SK-N-SH (cell line): ENCODE measurements at regions not wholly inside any gene's neighbourhood (a gene's known extent, or its start where the extent isn't known, plus 50 kb on each side); places are given as distances from the start of the nearest gene placed in this dataset.

Experiments used
- CHD2 ChIP-seq: fragments of 150-350 bp; IDR thresholded peaks from 2 replicates; pipeline ENCODE4 v1.6.1; 2018; ENCODE audit warnings: low read length; ENCODE audit not compliant: partially characterized antibody
- ELF1 ChIP-seq: IDR thresholded peaks from 2 replicates; pipeline ENCODE4 v1.4.0; 2012
- EP300 ChIP-seq, 2 experiments: IDR thresholded peaks; 2 replicates each; pipeline versions ENCODE4 v1.4.0 to v1.6.1; 2012; ENCODE audit warnings: borderline replicate concordance in 1 of 2, low read depth in 1 of 2, low read length in 1 of 2
- POLR2AphosphoS5 ChIP-seq: IDR thresholded peaks from 2 replicates; pipeline ENCODE4 v1.6.1; 2012; ENCODE audit warnings: low read depth, low read length
- TF ChIP-seq, protein P1 (sequence below): IDR thresholded peaks from 2 replicates; pipeline ENCODE4 v1.4.0; 2012; ENCODE audit warnings: low read depth, borderline replicate concordance
- TF ChIP-seq, protein P2 (sequence below): IDR thresholded peaks from 2 replicates; pipeline ENCODE4 v1.6.1; 2012; ENCODE audit warnings: mild to moderate bottlenecking, low read depth, low read length, moderate library complexity
- TF ChIP-seq, protein P3 (sequence below): fragments of 200-600 bp; sonication (generic); IDR thresholded peaks from 2 replicates; pipeline ENCODE4 v1.6.1; 2017; ENCODE audit warnings: antibody characterized with exemption, mild to moderate bottlenecking, moderate library complexity

DNA sequence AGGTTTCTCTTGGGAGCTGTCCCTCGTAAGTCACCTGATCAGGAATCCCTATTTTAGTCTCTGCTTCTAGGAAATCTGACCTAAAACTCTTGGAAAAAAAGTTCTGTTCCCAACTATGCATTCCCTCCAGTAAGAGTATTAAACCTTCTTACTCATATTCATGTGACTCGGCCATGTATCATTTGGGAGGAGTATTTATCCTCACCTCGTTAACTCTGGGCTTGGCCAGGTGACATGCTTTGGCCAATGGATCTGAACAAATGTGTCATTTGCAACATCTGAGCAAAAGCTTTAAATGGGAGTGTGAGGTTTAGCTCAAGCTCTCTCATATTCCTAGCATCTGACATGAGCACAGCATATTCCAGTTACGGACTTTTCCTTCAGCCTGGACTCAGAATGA is 226.8 kb downstream of the NUAK1 start:
- TF ChIP-seq, protein P1, sequence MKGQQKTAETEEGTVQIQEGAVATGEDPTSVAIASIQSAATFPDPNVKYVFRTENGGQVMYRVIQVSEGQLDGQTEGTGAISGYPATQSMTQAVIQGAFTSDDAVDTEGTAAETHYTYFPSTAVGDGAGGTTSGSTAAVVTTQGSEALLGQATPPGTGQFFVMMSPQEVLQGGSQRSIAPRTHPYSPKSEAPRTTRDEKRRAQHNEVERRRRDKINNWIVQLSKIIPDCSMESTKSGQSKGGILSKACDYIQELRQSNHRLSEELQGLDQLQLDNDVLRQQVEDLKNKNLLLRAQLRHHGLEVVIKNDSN, result no peak
- TF ChIP-seq, protein P2, sequence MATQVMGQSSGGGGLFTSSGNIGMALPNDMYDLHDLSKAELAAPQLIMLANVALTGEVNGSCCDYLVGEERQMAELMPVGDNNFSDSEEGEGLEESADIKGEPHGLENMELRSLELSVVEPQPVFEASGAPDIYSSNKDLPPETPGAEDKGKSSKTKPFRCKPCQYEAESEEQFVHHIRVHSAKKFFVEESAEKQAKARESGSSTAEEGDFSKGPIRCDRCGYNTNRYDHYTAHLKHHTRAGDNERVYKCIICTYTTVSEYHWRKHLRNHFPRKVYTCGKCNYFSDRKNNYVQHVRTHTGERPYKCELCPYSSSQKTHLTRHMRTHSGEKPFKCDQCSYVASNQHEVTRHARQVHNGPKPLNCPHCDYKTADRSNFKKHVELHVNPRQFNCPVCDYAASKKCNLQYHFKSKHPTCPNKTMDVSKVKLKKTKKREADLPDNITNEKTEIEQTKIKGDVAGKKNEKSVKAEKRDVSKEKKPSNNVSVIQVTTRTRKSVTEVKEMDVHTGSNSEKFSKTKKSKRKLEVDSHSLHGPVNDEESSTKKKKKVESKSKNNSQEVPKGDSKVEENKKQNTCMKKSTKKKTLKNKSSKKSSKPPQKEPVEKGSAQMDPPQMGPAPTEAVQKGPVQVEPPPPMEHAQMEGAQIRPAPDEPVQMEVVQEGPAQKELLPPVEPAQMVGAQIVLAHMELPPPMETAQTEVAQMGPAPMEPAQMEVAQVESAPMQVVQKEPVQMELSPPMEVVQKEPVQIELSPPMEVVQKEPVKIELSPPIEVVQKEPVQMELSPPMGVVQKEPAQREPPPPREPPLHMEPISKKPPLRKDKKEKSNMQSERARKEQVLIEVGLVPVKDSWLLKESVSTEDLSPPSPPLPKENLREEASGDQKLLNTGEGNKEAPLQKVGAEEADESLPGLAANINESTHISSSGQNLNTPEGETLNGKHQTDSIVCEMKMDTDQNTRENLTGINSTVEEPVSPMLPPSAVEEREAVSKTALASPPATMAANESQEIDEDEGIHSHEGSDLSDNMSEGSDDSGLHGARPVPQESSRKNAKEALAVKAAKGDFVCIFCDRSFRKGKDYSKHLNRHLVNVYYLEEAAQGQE, result no peak
- TF ChIP-seq, protein P3, sequence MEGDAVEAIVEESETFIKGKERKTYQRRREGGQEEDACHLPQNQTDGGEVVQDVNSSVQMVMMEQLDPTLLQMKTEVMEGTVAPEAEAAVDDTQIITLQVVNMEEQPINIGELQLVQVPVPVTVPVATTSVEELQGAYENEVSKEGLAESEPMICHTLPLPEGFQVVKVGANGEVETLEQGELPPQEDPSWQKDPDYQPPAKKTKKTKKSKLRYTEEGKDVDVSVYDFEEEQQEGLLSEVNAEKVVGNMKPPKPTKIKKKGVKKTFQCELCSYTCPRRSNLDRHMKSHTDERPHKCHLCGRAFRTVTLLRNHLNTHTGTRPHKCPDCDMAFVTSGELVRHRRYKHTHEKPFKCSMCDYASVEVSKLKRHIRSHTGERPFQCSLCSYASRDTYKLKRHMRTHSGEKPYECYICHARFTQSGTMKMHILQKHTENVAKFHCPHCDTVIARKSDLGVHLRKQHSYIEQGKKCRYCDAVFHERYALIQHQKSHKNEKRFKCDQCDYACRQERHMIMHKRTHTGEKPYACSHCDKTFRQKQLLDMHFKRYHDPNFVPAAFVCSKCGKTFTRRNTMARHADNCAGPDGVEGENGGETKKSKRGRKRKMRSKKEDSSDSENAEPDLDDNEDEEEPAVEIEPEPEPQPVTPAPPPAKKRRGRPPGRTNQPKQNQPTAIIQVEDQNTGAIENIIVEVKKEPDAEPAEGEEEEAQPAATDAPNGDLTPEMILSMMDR, result no peak
- TF ChIP-seq POLR2AphosphoS5 (no peak), EP300 (IDR thresholded peaks at IDR 0.05; ENCODE audit: borderline replicate concordance in 1 of 2, low read depth in 1 of 2, low read length in 1 of 2) (no peak), ELF1 (no peak), CHD2 (no peak)
